ENCODE measurements at regions not wholly inside any gene's neighbourhood (a gene's known extent, or its start where the extent isn't known, plus 50 kb on each side); places are given as distances from the start of the nearest gene placed in this dataset.
"Not testable (repeated sequence)": the region's sequence is repeated elsewhere in the genome, so short reads cannot be mapped to it uniquely, and the experiment has no call there.

DNA sequence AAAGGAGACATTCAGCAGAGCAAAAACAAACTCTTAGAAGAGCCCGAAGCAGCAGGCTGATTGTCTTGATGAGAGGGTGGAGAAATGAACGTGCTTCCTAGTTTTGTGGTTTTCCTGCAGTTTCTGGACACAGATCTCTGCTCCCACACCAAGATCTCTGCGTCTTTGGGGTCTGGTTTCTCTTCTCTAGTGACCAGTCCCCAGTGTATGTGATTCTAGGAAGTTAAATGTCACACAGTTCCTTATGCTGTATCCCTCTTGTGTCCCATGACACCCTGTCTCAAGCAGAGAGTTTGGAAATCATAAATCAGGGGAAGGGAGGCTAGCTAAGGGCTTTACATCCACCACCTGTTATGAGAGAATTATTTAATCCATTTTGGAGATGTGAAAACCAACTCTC lies 55.4 kb upstream of the KLF14 start:
- DNase-seq, result no peak

DNA sequence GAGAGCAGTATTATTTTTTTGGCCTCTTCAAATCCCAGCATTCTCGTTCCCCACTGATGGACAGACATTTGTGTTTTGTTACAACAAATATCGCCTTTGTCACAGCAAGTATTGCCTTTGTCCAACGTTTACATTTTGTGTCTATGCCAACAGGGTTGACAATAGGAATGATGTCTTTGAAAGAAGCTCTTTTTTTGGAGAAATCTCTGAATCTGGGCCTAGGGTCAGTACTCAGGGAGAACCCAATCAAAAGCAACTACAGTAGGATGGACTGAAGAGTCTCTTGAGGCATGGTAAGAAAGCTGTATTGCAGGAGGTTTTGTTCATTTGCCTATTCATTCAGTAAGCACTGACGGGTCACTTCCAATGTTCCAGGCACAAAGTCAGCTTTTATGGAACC lies 57.7 kb upstream of the KLF14 start:
- DNase-seq, result no peak

DNA sequence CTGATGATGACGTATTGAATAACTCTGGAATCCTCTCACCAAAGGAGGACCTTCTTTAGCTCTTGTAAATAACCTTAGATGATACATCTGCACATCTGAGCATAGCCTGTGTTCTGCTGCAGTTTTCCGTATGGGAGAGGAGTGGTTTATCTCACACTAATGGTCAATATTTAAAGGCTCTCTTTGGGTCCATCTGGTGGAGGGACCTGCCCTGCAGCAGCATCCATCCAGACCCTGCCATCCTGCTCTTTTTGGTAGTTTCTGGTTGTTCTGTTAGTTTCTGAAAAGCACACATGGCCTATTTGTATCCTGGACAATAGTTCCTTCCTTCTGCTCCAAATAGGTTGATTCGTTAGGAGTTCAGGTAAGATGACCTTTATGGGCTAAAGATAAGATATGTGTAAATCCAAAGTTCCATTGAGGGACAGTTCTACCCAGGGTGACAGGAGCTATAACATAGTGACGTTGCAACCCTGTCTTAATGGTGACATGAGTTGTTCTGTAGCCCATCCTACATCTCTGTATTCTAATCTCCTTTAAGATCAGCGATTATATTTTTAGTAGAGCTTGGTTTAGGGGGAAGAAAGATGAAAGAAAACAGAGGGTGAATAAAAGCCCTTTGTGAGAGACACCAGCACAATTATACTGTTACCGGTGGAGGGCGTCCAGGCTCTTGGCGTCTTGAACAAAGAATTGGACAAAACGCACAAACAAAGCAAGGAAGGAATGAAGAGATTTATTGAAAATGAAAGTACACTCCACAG lies 60.0 kb upstream of the KLF14 start:
- DNase-seq, result no peak

DNA sequence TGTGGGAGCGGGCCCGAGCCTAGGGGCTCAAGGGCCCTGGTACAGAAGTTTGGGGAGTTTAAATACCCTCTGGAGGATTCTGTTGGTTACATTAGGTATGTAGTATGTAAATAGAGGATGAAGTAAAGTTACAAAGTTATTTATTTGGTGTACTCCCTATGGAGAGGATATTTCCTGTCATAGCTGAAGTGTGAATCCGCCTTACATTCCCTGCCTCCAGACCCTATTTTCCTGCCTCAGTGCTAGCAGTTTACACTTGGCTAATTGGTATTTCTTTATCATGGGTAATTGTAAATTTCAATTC lies 60.6 kb upstream of the KLF14 start:
- DNase-seq, result no peak

DNA sequence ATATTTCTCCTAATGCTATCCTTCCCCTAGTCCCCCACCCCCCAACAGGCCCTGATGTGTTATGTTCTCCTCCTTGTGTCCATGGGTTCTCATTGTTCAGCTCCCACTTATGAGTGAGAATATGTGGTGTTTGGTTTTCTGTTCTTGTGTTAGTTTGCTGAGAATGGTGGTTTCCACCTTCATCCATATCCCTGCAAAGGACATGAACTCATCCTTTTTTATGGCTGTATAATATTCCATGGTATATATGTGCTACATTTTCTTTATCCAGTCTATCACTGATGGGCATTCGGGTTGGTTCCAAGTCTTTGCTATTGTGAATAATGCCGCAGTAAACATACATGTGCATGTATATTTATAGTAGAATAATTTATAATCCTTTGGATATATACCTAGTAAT lies 62.4 kb upstream of the KLF14 start:
- DNase-seq, result not testable (repeated sequence)

DNA sequence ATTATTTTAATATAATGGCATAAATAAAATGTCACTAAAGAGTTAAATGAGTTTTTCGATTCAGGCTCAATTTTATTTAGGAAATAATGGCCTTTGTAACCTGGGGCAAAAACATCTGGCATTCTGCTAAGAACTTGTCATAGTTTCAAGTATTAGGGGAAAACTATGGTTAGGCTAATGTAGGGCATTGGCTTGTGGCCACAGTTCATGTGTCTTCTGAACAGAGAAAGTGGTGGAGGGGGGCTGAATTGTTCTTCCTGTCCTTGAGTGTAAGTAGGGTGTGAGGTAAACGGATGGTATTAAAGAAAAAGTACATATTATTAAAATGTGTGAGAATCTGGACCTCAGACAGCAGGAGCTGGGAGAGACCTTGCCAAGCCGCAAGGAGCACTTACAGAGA lies 69.1 kb upstream of the KLF14 start:
- no peak for DNase-seq

DNA sequence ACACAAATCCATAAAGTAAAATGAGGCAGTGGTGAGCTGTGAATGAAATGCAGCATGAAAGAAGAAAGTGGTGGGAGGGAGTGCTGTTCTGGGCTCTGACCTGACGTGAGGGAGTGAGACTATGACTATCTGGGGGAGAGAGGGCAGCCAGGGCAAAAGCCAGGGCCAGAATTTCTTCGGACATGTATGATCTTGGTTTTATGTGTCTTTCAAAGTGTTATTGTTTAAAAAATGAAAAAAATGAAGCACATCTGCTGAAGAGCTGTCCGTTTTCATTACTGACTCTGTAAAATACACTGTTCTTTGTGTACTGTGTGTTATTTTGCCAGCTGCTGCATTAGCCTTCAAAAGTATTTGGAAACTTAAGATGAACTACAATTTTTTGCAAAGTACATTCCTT lies 70.2 kb upstream of the KLF14 start:
- DNase-seq, result no peak

DNA sequence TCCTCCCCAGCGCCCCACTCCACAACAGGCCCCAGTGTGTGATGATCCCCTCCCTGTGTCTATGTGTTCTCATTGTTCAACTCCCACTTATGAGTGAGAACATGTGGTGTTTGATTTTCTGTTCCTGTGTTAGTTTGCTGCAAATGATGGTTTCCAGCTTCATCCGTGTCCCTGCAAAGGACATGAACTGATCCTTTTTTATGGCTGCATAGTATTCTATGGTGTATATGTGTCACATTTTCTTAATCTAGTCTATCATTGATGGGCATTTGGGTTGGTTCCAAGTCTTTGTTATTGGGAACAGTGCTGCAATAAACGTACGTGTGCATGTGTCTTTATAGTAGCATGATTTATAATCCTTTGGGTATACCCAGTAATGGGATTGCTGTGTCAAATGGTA lies 78.8 kb upstream of the KLF14 start:
- DNase-seq, result not testable (repeated sequence)

DNA sequence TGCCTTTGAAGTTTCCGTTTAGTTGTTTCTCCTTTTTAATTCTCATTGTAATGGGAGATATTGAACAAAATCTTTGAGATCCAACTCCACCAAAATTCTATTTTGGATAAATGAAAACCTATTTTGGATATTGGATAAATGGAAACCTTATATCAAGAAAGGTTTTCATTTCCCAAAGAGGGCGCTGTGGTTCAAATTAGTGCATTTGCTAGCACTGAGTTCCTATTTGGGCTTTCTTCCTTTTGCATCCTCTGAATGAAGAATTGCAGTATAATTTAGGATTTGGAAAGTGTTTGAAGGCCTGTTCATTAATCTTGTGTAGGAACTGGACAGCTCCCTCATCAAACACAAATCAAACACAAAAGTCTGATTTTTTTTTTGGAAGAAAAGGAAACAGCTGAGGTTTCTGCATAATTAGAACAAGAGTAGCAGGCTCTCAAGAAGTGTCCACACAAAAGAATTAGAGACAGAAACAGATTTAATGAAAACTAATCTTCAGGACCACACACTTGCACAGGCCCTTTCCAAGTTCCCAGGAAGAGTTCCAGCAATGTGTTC lies 80.8 kb upstream of the KLF14 start:
- DNase-seq, result peak; percentile 50

DNA sequence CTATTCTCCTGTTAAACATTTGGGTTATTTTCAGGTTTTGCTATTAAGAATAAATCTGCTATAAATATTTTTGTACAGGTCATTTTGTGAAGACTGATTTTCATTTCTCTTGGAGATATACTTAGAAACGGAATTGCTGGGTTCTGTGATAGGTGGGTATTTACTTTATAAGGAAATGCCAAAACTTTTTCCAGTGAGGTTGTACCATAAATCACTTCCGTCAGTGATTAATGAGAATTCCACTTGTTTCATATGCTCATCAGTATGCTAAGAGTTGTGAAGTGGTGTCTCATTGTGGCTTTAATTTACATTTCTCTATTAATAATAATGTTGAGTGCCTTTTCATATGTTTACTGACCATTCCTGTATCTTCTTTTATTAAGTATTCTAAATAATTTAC lies 84.0 kb upstream of the KLF14 start:
- DNase-seq, result no peak

DNA sequence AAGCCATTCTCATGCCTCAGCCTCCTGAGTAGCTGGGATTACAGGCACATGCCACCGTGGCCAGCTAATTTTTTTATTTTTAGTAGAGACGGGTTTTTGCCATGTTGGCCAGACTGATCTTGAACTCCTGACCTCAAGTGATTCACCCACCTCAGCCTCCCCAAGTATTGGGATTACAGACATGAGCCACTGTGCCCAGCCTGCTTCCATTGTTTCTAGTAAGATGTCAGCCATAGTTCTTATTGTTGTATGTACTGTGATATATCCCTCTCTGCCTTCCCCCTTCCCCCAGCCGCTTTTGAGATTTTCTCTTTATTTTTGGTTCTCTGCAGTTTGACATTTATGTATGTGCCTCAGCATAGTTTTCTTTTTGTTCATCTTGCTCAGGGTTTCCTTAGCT lies 87.9 kb upstream of the KLF14 start:
- DNase-seq, result no peak

DNA sequence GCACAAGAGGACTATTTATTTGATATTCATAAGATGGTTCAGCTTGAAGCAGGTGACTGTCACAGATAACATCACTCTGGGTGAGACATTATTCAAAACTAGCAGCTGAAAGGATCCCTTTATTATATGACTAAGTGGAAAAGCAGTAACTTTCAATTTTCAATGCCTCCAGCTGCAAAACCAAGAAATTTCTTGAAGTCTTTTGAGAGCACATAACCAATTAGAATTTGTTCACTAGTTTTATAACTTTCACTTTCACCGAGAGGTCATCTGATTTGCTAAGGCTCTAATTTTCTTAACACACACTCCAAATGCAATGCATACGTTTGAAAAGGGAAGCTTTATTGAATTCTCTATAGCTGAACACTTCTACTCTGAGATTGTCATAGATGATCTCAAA lies 88.6 kb upstream of the KLF14 start:
- DNase-seq, result no peak

DNA sequence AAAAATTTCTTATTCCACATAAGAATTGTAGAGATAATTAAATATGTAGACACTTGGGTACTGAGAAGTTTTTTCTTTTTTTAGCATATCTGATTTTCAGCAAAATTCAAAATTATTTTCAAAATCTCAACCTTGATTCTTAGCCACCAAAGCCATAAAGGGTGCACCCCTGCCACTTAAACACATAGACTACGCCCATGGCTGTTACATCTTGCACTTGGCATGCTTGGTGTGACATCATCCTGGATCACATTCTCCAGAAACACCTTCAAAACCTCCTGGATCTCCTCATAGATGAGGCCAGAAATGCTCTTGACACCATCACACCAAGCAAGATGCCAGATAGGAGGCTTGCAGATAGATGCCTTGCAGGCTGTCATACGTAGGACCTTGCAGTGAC lies 89.1 kb upstream of the KLF14 start:
- DNase-seq, result no peak

DNA sequence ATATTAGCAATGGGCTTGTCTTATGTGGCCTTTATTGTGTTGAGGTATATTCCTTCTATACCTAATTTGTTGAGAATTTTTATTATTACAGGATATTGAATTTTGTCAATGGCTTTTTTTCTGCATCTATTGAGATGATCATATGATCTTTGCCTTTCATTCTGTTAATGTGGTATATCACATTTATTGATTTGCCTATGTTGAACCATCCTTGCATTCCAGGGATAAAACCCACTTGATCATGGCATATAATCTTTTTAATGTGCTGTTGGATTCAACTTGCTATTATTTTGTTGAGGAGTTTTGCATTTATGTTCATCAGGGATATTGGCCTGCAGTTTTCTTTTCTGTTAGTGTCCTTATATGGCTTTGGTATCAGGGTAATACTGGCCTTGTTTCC lies 91.8 kb upstream of the KLF14 start:
- DNase-seq, result no peak

DNA sequence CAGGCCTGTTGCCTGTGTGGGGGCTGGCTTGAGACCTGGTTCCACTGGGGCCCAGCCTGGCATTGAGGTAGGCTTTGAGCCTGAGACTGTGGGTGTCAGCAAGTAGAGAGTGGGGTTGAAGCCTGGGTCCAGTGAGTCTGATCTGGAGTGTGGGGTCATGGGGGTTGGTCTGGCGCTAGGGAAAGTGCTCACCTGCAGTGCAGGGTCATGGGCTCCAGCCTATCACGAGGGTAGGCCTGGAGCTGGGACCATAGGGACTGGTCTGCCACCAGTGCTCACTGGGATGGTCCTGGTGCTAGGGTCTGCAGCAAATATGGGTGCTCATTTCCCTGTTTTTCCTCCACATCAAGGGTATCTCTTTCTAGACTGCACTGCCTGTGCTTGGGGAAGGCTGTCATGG lies 95.4 kb upstream of the KLF14 start:
- no peak for DNase-seq

DNA sequence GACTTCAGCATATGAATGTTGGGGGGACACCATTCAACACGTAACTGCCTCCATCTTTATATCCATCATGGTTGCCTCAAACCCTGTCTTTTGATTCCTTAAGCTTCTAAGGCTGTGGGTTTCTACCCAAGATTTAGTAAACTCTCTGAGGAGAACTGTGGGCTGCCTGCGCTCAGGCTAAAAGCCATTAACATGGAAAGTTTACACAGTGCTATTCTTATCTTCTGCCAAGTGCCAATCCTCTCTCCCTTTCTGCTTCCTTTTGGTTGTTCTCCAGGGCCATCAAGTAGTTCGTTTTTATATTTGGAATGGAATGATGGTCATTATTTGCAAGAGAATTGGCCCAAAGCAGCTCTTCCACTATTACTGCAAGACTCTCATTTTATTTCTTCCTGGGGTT lies 97.3 kb upstream of the KLF14 start:
- DNase-seq, result no peak

DNA sequence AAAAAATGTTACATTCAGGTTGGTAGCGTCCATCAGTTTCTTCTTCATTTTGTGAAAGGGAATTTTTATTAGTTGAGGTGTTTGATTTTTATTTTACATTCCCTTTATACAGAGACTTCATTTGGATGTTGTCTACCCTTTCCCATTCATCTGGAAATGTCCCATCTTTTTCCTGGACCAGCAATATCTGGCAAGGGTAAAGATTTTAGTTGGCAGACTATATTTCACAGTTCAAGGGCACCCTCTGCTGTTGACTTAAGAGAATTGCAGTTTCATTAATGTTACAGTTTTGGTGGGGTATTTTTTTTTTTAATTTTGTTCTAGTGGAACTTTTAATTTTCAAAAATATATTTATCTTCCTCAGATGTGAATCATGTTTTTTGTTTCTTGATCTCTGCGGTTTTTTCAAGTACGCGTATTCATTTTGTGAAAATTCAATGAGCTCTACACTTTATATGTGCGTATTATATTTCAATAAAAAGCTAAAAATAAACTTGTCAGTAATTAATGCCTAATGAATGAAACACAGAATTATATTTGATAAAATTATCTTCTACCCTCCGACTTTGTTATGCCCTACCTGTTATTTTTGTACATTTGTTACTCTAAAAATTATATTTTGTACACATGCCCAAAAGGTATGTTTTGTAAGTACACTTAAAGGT lies 97.9 kb upstream of the KLF14 start:
- peak; percentile 70 for DNase-seq

DNA sequence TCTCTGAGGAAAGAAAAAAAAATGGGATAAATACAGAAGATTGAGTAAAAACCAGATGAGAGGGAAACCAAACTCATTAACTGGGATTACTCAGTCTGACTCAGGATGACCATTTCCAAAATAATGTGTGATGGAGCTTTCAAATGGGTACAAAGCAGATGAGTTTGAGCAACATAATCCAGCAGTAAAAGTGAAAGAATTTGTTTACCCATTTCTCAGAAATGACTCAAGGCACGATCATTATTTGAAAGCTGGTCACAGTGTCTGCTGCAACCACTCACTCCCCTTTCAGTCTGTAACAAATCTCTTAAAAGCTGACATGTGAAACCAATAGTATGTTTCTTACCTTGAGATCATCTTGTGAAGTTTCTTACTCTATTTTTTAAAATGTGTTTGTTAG lies 104.7 kb upstream of the KLF14 start:
- no peak for DNase-seq

DNA sequence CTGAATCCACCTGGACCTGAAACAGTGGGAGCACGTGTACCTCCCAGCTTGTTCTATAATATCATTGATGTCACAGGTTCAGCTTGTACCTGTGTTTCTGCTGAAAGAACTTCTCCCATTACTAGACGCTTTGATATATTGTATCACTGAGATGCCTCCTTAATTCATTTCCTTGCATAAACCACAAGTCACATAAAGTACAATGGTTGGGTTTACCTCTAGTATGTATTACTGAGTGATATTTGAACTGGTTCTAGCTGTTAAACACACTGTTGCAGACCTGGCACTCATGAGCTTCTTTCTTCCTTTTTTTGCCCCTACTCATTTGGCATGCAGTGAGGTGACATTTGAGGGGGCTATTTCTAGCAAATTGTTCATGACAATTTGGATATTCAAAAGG lies 106.6 kb upstream of the KLF14 start:
- DNase-seq, result no peak

DNA sequence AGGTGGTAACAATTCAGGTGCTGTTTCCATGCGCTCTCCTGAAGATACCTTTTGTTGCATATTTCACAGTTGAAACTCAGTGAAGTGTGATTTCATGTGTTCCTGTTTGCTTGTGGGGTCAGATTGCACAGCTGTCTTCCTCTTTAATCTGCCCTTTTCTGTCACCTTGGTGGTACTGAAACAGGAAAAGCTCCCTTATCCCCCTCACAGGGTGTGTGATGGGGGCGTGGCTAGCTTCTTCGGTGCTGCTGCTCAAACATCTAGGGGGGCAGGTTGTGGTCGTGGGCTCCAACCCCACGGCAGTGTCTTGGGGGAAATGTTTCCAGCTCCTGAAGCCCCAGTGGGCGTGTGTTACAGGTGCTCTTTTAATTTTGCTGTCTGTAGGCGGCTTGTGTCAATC lies 107.4 kb upstream of the KLF14 start:
- no peak for DNase-seq

DNA sequence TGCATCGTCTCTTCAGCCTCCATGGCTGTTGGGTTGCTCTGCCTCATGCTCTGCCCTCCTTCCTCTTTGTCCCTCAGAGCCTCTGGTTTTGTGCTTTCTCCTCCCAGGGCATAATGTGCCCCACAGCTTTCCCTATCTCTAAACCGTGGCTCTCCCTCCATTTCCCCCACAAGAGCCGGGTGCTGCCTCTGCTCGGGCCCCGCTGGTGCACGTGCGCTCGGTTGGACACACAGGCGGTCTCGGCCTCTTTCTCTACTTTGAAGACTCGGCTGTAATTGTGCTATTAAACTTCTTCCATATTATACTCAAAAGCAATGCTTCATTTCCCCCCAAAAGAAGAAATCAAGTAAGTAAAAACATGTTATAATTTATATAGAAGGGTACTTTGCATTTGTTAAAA lies 109.7 kb upstream of the KLF14 start:
- no peak for DNase-seq

DNA sequence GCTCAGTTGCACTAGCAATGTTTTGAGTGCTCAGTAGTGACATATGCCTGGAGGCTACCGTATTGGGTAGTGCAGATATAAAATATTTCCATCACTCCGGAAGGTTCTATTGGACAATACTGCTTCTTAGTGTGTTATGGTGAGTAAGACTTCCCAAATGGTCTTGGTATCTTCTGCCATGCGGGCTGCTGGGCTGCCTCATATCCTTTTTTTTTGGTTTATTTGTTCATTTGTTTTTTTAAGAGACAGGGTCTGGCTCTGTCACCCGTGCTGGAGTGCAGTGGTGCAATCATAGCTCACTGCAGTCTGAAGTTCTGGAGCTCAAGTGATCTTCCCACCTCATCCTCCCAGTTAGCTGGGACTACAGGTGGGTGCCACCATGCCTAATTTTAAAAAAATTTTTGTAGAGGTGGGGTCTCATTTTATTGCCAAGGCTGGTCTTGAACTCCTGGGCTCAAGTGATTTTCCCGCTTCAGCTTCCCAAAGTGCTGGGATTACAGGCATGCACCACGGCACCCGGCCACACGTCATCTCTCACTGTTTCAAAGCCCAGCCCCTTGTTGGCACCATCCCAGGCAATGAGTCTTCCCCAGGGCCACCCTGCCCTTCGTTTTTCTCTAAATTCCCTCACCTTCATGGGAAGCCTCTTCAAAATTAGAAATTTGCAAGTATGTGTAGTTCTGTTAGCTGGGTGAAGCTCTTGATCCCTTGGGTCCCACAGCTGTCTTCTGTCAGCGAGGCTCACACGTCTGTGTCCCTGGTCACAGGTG lies 111.0 kb upstream of the KLF14 start:
- DNase-seq, result no peak

DNA sequence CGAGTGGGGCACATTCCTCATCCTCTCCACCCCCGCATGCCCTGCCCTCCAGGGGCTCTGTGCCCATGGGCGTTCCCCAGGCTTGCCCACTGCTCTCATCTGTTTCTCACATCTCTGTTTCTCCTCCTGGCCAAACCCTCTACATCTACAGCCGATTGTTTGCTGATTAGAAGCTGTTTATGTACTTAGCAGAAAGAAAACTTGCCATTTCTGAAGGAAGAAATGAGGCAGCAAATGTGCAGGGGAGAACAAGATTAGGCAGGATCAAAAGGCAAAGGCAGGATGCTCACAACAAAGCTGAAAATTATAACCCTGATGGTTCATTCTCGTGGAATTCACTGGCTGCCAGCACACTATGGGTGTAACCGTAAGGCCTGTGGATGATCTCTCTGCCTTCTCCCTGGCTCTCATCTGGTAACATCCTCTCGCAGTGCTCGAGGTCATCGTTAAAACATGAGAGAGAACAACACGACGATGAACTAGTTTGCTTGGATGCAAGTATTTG lies 111.6 kb upstream of the KLF14 start:
- DNase-seq, result no peak

DNA sequence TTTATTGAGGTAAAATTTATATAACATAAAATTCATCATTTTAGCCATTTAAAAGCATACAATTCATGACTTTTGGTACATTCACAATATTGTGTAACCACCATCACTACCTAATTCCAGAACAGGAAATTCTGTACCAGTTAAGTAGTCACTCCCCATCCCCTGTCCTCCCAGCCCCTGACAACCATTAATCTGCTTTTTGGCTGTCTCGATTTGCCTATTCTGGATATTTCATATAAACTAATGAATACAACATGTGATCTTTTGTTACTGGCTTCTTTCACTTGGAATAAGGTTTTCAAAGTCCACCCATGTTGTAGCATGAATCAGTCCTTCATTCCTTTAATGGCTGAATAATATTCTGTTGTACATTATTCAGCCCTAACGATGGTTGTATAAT lies 115.6 kb upstream of the KLF14 start:
- DNase-seq, result no peak
